ENCODE measurements at regions not wholly inside any gene's neighbourhood (a gene's known extent, or its start where the extent isn't known, plus 50 kb on each side); places are given as distances from the start of the nearest gene placed in this dataset.

DNA sequence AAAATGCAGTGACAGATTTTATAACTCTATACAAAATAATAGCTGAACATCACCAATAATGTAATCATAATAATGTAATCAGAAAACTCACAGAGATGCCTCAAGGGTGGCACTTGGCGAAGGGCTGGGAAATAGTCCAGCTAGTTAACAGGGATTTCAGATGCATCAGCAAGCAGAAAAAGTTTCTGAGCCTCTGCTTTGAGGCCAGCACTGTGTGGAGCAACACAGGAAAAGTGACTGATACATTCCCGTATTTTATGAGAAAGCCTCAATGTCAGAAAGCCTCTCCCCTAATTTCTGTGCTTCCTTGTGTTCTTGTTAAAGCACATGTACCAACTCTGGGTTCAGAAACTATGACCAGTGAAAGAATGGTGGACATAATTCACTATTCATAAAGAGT is 304.8 kb downstream of the VPS13C start:
- DNase-seq (ENCODE audit: low spot score) (no peak), ATAC-seq (ENCODE audit: low FRiP score) (no peak)
- TF ChIP-seq CTCF (IDR thresholded peaks at IDR 0.05): no peak

DNA sequence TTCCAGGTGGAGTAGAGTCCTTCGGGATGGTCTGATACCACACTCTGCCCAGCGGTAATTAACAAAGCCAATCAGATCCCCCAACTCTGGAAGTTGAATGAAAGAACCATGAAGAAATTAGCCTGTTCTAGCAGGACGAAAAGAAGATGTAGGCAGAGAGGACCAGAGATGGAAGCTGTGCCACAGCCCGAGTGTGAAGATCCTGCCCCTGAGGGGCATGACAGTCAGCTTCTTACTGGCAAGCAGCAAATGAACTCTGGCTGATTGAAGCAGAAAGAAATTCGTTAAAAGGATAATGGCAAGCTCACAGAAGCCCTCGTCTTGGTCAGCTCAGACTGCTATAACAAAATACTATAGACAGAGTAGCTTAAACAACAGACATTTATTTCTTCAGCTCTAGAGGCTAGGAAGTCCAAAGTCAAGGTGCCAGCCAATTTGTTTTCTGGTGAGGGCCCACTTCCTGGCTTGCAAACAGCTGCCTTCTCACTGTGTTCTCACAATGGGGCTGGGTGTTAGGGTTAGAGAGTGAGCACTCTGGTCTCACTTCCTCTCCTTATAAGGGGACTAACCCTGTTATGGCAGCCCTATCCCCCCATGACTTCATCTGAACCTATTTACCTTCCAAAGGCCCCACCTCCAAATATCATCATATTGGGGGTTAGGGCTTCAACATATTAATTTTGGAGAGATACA is 307.1 kb downstream of the VPS13C start:
- TF ChIP-seq CTCF (IDR thresholded peaks at IDR 0.05): no peak
- ATAC-seq (ENCODE audit: low FRiP score): no peak

DNA sequence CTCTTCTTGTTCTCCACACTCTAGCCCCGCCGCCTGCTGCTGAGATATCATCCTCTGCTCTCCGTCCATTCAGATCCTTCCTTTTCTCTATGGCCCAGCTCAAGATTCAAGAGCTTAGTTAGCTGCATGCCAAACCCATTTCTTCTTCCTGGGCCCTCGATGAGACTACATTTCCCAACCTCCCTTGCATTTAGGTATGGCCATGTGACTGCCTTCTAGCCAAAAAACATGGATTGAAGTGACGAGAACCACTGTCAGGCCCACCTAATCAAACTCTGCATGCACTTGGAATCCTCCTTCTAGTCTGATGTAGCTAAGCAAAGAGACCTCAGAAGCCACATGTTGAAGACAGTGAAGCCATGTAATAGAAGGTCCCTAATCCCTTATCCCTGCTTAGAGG is 308.2 kb downstream of the VPS13C start:
- DNase-seq (ENCODE audit: low spot score) (no peak), ATAC-seq (ENCODE audit: low FRiP score) (no peak)
- no peak for TF ChIP-seq CTCF (IDR thresholded peaks at IDR 0.05)

More for the DNA sequence above, 307.1 kb downstream of the VPS13C start:
- DNase-seq (ENCODE audit: low spot score): no peak

DNA sequence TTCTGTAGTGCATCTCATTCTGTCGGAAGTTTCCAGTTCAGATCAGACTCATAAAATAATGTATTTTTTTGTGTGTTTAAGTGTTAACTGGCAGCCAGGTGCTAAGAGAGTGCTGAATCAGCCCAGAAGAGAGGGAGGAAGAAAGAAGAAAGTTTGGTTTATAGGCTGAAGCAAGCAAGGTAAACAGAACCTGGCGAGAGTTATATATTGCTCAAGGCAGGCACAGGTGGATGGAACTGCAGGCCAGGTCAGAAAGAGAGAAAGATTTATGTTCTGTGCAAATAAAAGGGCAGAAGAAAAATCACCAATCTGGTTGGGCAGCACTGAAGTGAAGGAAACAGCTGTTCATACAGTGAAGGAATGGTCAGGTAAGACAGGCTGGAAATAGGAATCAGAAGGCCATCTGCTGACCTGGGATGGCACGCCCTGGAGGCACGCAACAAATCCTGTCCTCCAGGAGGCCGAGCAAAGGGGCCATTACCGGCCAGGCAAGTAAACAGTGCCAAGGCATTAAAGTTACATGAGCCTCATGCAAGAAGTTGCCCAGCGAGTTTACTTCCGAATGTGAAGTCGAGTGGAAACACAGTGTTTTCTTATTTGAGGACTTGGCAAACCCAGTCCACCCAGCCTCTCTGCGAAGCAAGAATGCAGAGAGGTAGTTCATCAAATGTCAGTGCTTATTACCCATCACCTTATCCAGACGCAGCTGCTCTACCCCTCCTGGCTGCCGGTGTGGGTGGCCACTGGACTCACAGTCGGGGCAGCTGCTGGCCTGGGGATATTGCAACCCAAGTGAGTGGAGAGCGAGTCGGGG is 309.8 kb downstream of the VPS13C start:
- DNase-seq (ENCODE audit: low spot score) (no peak), ATAC-seq (ENCODE audit: low FRiP score) (no peak)
- TF ChIP-seq CTCF (IDR thresholded peaks at IDR 0.05): no peak

DNA sequence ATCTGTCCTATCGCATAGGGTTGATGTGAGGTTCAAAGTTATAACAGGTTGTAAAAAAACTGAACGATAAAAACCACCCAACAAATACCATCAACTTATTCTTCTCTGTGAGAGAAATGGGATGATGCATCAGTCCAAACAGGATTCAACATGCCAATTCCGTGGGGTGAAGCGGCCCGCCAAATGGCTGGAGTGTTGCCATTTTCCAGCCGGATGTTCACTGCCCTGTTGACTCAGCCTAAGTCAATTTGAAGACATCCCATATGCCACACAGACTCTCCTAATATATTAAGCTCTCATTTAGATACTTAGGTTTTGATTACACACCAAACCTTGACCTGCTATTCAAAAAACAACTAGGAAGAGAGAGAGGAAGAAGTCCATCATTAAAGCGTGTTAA is 311.1 kb downstream of the VPS13C start:
- DNase-seq (ENCODE audit: low spot score): no peak

GRCh38 chr15:61748529-61748928 is 311.7 kb downstream of the VPS13C start:
- ATAC-seq (ENCODE audit: low FRiP score): no peak
- TF ChIP-seq CTCF (IDR thresholded peaks at IDR 0.05): no peak

More for the DNA sequence above, 311.1 kb downstream of the VPS13C start:
- no peak for ATAC-seq (ENCODE audit: low FRiP score)
- TF ChIP-seq CTCF (IDR thresholded peaks at IDR 0.05): no peak

GRCh38 chr15:61746589-61746988 is 313.7 kb downstream of the VPS13C start:
- no peak for TF ChIP-seq CTCF (IDR thresholded peaks at IDR 0.05)
- no peak for ATAC-seq (ENCODE audit: low FRiP score)
- DNase-seq (ENCODE audit: low spot score): no peak

More at GRCh38 chr15:61748529-61748928, 311.7 kb downstream of the VPS13C start:
- DNase-seq (ENCODE audit: low spot score): no peak
